HG02938 (cell line): ENCODE measurements at regions not wholly inside any gene's neighbourhood (a gene's known extent, or its start where the extent isn't known, plus 50 kb on each side); places are given as distances from the start of the nearest gene placed in this dataset.

Source experiments
- ATAC-seq: cut with Tn5 transposase; IDR thresholded peaks from one replicate; pipeline ENCODE4 v1.9.1; 2021; ENCODE audit warnings: mild to moderate bottlenecking, moderate library complexity; ENCODE audit not compliant: unreplicated experiment

GRCh38 chrX:39377157-39377556 lies 575.9 kb downstream of the MID1IP1 start:
- no peak for ATAC-seq

- no peak for ATAC-seq
Observed at GRCh38 chrX:39377773-39378172, 576.5 kb downstream of the MID1IP1 start.

DNA sequence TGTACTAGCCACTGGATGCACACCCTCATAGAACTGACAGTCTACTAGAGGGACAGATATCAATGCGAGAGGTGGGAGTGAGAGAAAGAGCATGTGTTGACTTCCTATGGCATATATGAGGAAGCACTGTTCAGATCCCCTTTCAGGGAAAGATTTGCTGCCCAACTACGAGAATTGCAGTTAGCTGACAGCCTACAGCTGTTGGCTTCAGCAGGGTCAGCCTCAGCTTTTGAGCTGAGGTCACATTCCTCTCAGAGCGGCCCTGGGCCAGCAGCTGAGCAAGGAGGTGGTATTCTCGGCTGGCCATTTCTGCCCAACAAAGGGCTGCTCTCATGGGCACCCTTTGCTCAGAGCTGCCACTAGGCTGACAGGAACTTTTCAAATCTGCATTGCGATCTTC lies 580.2 kb downstream of the MID1IP1 start:
- ATAC-seq: no peak

DNA sequence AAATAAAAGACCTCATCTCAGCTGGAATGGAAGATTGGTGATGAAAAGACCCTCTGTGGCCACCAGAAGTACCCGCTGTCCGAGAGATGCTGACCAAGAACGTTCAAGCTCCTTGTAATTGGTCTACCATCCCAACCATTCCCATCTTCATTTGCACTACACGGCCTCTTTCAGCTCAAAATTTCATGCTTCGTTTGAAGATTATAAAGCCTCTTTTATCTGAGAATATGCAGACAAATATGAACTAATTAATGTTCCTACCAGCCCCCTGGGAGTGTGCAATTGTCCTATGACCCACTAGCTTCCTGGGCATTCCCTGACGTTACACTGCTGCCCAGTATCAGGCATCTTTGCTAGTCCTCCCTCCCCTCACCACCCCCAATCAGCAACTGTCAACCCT lies 583.7 kb downstream of the MID1IP1 start:
- no peak for ATAC-seq

- no peak for ATAC-seq
Observed at GRCh38 chrX:39388730-39389129, 587.5 kb downstream of the MID1IP1 start.

DNA sequence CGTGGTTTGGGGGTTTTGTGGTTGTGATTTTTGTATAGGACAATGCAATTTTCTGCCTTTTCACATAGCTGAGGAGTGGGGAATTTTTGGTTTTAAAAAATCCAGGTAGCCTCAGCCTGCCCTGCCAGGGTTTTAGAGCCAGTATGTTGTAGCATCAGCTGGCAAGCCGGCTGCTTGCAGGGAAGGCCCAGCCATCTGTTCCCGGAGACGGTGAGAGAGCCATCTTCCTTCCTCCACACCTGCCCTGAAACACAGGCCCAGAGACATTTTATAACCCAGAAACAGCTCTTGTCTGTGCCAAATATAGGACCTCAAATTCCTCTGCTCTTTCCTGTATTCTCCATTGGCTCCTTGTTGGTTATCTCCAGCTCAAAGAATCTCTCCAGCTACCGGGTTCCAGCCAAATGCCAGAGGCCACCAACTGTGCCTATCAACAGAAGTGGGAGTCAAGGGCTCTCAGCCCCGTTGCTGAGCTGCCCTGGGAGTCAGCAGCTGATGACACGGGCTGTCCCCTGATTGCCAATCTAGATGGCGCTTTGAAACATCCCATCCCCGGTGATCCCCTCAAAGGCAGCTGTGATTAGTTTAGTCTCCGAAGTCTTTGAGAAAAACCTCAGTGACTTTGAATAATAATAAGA lies 595.2 kb downstream of the MID1IP1 start:
- ATAC-seq: no peak

DNA sequence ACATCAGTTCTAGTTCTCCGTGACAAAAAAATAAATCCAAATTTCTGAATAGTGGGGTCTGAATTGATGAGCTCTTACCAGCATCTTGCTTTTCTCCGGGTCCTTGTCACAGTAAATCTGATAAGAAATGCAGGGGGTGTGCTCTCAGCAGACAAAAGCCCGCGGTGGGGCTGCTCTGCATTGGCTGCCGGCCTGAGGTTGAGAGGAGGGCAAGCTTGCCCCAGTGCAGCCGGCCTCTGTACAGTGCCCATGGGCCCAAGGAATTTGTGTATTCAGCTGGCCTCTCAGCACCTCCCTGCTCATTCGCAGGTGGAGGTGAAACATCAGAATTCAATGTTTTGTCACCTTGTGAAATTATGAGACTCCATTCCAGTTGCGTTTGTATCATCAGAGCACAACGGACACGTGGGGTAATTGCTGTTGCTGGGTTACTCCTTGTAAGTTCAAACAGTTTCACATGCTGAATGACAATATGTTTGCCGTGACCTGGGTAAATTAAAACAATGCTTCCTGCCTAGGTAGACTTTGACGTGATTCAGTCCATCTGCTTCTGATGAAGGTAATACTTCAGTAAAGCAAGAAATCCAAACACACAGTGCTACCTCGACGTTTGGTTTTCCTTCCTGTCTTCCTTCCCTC lies 596.4 kb downstream of the MID1IP1 start:
- no peak for ATAC-seq

DNA sequence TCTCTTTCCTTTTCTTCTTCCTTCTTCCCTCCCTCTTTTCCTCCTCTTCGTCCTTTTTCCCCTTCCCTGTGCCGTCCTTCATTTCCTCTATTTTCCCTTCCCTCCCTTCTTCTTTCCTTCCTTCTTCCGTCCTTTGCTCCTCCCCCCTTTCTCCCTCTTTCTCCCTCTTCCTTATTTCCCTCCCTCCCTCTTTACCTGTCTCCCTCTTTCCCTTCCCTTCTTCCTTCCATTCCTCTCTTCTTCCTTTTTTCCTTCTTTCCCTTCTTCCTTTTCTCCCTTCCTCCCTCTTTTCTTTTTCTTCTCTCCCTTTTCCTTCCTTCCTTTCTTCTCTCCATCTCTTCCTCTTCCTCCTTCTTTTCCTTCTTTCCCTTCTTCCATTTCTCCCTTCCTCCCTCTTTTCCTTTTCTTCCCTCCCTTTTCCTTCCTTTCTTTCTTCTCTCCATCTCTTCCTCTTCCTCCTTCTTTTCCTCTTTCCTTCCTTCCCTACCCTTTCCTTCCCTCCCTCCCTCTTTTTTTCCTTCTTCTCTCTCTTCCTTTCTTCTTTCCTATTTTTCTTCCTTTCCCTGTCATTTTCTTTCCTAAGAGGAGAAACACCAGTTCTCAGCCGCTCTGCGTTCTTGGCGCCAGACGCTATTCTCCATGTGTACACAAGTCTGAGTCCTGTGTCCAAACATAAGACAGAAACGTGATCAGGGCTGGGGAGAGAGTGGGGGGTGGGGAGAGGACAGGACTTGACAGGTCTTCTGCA lies 597.1 kb downstream of the MID1IP1 start:
- ATAC-seq: no peak

DNA sequence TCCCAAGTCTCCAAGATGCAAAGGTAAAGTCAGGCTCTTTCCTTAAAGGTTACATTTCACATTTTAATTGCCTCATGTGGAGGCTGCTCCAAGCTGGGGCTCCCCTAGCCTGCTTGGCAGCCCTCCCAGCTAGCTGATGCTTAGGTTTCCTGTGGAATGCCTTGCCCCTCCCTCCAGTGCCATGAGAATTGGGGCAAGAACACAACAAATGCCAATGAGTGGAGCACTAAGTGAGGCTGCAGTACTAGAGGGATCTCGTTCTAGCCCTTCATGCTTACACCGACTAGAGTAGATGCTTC lies 597.7 kb downstream of the MID1IP1 start:
- no peak for ATAC-seq

GRCh38 chrX:39399387-39399786 lies 598.1 kb downstream of the MID1IP1 start:
- ATAC-seq: no peak

- ATAC-seq: no peak
Observed at GRCh38 chrX:39401483-39402110, 600.3 kb downstream of the MID1IP1 start.

GRCh38 chrX:39402158-39402557 lies 600.9 kb downstream of the MID1IP1 start:
- ATAC-seq: no peak

GRCh38 chrX:39406799-39407198 lies 605.5 kb downstream of the MID1IP1 start:
- ATAC-seq: no peak

DNA sequence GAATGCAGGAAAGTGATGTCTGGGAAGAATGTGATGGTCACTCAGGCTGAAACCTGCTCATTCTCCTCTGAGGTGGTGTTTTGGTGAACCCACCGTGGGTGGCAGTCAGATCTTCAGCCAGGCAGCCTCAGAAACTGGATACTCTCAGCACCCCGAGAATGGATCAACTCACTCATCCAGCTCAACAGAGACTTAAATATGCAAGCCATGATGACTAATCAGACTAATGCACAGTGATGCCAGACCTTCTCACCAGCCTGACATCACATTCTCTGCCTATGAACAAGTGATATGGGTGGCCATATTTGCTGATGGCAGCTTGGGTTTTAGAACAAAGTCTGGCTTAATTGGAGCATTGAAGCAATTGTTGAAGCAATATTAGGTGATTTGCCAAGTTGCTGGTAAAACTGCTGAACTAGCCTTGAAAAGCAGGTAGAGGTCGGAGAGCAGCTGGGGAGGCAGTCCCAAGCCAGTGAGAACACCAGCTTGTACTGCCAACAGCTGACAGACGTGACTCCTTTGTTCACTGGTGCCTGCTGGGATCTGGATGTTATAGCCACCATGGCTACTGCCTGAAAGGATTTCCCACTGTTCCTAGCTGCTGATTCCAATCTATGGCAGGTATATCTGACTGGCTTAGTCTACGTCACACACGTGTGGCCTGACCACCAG lies 608.1 kb downstream of the MID1IP1 start:
- no peak for ATAC-seq

GRCh38 chrX:39414290-39414854 lies 613.1 kb downstream of the MID1IP1 start:
- no peak for ATAC-seq

GRCh38 chrX:39416547-39417260 lies 615.4 kb downstream of the MID1IP1 start:
- ATAC-seq: no peak

DNA sequence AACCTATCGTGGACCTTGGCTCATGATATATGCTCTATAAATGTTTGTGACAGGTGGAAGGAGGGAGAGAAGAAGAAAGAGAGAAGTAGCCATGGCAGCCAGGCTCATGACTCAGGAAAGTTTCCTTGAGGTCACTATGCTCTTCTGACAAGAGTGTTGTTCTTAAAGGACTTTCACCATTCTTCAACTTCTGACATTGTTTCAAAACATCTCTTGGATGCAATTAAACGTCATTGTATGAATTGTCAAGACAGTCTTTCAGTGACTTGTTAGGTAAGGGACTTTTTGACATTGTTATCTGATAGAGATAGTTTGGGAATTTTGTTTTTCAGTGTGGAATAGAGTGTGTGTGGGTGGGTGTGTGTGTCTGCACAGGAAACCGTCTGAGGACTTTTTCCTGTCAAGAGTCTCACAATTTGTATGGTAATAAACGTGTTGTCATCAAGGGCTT lies 617.0 kb downstream of the MID1IP1 start:
- ATAC-seq: no peak

DNA sequence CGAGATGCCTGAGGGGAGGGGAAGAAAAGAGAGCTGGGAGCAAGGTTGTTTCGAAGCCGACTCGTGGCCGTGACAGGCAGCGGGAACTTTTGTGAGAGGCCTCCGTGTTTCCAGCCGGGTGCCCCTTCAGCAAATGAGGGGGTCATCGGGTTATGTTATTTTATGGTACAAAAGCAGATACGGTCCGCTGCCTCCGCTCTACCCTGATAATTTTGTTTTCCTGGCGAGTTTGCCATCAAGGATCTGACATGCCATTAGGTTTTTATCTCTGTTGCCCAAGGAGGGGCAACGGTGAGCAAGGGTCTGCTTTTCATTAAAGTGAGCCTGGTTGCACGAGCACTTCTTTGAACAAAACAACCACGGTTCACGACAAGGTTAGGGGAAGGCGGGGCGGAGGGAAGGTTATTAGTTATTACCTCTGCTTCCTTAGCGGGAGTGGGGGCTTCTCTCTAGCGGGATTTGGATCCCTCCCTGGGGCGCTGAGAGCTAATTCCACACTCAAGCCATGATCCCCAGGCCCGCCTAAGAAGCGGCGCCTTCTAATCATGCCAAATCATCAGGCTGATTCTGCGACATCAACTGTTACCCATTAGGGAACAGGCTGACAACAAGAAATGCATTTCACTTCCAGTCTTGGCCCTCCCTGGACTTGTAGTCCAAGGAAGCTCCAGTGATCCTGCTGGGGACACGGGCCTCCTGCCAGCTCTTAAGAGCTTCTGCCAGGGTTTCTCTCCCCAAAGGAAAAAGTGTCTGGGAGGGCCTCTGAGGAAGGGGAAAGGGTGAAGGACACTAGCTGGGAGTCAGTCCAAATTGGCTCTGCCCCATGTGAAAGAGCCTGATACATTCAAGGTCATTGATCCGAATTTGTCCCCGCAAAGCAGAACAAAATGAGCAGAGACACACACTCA lies 617.7 kb downstream of the MID1IP1 start:
- ATAC-seq: no peak

DNA sequence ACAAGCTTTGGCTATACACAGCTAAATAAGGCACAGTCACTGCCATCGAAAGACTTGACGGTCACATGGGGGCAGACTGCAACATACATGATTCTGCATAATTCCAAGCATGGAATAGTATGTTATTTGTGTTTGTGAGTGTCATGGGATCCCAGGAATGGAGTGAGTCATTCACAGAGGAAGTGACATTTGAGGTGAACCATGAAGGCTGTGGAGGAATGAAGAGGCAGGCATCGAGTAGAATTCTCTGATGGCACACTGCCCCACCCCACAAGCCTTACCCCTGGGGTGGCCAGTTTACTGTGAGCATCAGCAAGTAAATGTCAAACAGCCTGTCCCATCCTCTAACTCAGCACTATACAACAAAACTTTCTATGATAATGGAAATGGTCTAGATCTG lies 619.7 kb downstream of the MID1IP1 start:
- ATAC-seq: no peak
